ENCODE measurements at regions not wholly inside any gene's neighbourhood (a gene's known extent, or its start where the extent isn't known, plus 50 kb on each side); places are given as distances from the start of the nearest gene placed in this dataset.
A peak's percentile ranks its signal among the peaks of the same experiment; 100 is the strongest.

GRCh38 chr13:111519490-111520170, 199.2 kb downstream of the TEX29 start:
- no peak for DNase-seq
- Histone ChIP-seq H3K36me3 (replicated peaks in 1 of 2; ENCODE audit: control insufficient read depth in 1 of 2, insufficient read depth in 2 of 2, low read length in 2 of 2) (no peaks in the 10 kb centered on the region), H3K4me3 (replicated peaks in 1 of 3; ENCODE audit: low read depth in 2 of 3, low read length in 3 of 3) (no peak overlapping the region), H3K27ac (ENCODE audit: low read depth in 1 of 2, low read length in 2 of 2) (no peak overlapping the region), H3K9me3 (replicated peaks in 1 of 2; ENCODE audit: control insufficient read depth in 1 of 2, insufficient read depth in 1 of 2, low read length in 2 of 2) (no peaks in the 10 kb centered on the region), H3K4me2 (replicated peaks; ENCODE audit: extremely low read depth, low read length, poor library complexity, severe bottlenecking) (no peak overlapping the region), H3K9ac (ENCODE audit: insufficient read depth, low read length, poor library complexity, severe bottlenecking) (no peak overlapping the region), H2AFZ (ENCODE audit: insufficient read depth, low read depth, low read length, poor library complexity, severe bottlenecking) (no peak overlapping the region), H3K27me3 (ENCODE audit: control insufficient read depth in 2 of 2, insufficient read depth in 2 of 2, low read length in 2 of 2) (no peaks in the 10 kb centered on the region), H3K79me2 (ENCODE audit: insufficient read depth, low read length) (no peaks in the 10 kb centered on the region), H3K4me1 (ENCODE audit: control insufficient read depth in 1 of 2, insufficient read depth in 2 of 2, low read length in 2 of 2) (no peaks in the 10 kb centered on the region), H4K20me1 (ENCODE audit: insufficient read depth, low read length) (no peaks in the 10 kb centered on the region)
- peaks cover 0 to 3% (median 0%) of the 10 kb centered on the region in 7 donors for H3K9me3 Mint-ChIP-seq
- no peak for TF ChIP-seq CTCF (IDR thresholded peaks at IDR 0.05)
- H3K4me3 Mint-ChIP-seq, result no peak overlapping the region
- 91% methylated on average over 23 of the region's 25 CpGs for WGBS (ENCODE audit: insufficient coverage)
- peak overlapping the region in 1 of 7 donors; percentile 17 for H3K27ac Mint-ChIP-seq
- intact Hi-C loops (cut with micrococcal nuclease), result no loop called here
- H3K27me3 Mint-ChIP-seq (ENCODE audit: low read depth in 3 of 3), result peaks cover 4% of the 10 kb centered on the region in 3 donors
- no peaks in the 10 kb centered on the region for H3K4me1 Mint-ChIP-seq
- no peaks in the 10 kb centered on the region for H3K36me3 Mint-ChIP-seq

GRCh38 chr13:111521030-111521429, 200.6 kb downstream of the TEX29 start:
- Histone ChIP-seq H3K9me3 (replicated peaks in 1 of 2; ENCODE audit: control insufficient read depth in 1 of 2, insufficient read depth in 1 of 2, low read length in 2 of 2) (no peaks in the 10 kb centered on the region), H2AFZ (ENCODE audit: insufficient read depth, low read depth, low read length, poor library complexity, severe bottlenecking) (no peak overlapping the region), H3K4me2 (replicated peaks; ENCODE audit: extremely low read depth, low read length, poor library complexity, severe bottlenecking) (no peak overlapping the region), H3K9ac (ENCODE audit: insufficient read depth, low read length, poor library complexity, severe bottlenecking) (no peak overlapping the region), H3K4me3 (replicated peaks in 1 of 3; ENCODE audit: low read depth in 2 of 3, low read length in 3 of 3) (no peak overlapping the region), H4K20me1 (ENCODE audit: insufficient read depth, low read length) (no peaks in the 10 kb centered on the region), H3K27ac (ENCODE audit: low read depth in 1 of 2, low read length in 2 of 2) (no peak overlapping the region), H3K36me3 (replicated peaks in 1 of 2; ENCODE audit: control insufficient read depth in 1 of 2, insufficient read depth in 2 of 2, low read length in 2 of 2) (no peaks in the 10 kb centered on the region), H3K79me2 (ENCODE audit: insufficient read depth, low read length) (no peaks in the 10 kb centered on the region), H3K4me1 (ENCODE audit: control insufficient read depth in 1 of 2, insufficient read depth in 2 of 2, low read length in 2 of 2) (no peaks in the 10 kb centered on the region), H3K27me3 (ENCODE audit: control insufficient read depth in 2 of 2, insufficient read depth in 2 of 2, low read length in 2 of 2) (no peaks in the 10 kb centered on the region)
- intact Hi-C loops (cut with micrococcal nuclease), result no loop called here
- Mint-ChIP-seq H3K9me3 (peaks cover 0 to 3% (median 0%) of the 10 kb centered on the region in 7 donors), H3K4me1 (no peaks in the 10 kb centered on the region), H3K36me3 (no peaks in the 10 kb centered on the region), H3K27me3 (ENCODE audit: low read depth in 3 of 3) (peaks cover 0 to 4% (median 4%) of the 10 kb centered on the region in 3 donors), H3K4me3 (no peak overlapping the region), H3K27ac (no peak overlapping the region)
- TF ChIP-seq CTCF (IDR thresholded peaks at IDR 0.05), result no peak
- DNase-seq, result no peak
- 95% methylated on average over 4 of the region's 10 CpGs for WGBS (ENCODE audit: insufficient coverage)

All from CD14-positive monocyte (primary cell).